Activated naive CD4-positive, alpha-beta T cell treated with anti-CD3 and anti-CD28 coated beads, Interleukin-2, amount 10 ng/mL, durations not matched to agents 7 days and 5 days (primary cell): ENCODE measurements at regions not wholly inside any gene's neighbourhood (a gene's known extent, or its start where the extent isn't known, plus 50 kb on each side); places are given as distances from the start of the nearest gene placed in this dataset.
"Not testable (repeated sequence)": the region's sequence is repeated elsewhere in the genome, so short reads cannot be mapped to it uniquely, and the experiment has no call there.

ENCODE experiments used
- CTCF ChIA-PET: fragments of 350-600 bp; sonication (Branson Sonifier 250); formaldehyde crosslinking; loops from one replicate; lab custom pipeline; 2021; ENCODE audit warnings: antibody characterized with exemption; lab: Charles Lee
- DNase-seq: peaks from one replicate; pipeline ENCODE4 v3.0.0-alpha.2; 2020
- H3K27ac Mint-ChIP-seq: one replicate; pipeline ENCODE4 v1.8.0; 2021; ENCODE audit warnings: mild to moderate bottlenecking, moderate library complexity, mixed read lengths
- H3K27me3 Mint-ChIP-seq: one replicate; pipeline ENCODE4 v1.8.0; 2021; ENCODE audit warnings: mild to moderate bottlenecking, mixed read lengths
- H3K36me3 Mint-ChIP-seq: one replicate; pipeline ENCODE4 v1.8.0; 2021; ENCODE audit warnings: mixed read lengths
- H3K4me1 Mint-ChIP-seq: one replicate; pipeline ENCODE4 v1.8.0; 2021; ENCODE audit warnings: mixed read lengths
- H3K4me3 Mint-ChIP-seq: one replicate; pipeline ENCODE4 v1.8.0; 2021; ENCODE audit warnings: mild to moderate bottlenecking, moderate library complexity, mixed read lengths
- H3K9me3 Mint-ChIP-seq: one replicate; pipeline ENCODE4 v1.8.0; 2021; ENCODE audit warnings: mixed read lengths

GRCh38 chr2:211176514-211177141 lies 620.2 kb downstream of the CPS1 start:
- Mint-ChIP-seq H3K36me3 (no peaks in the 10 kb centered on the region), H3K9me3 (no peaks in the 10 kb centered on the region), H3K4me1 (no peaks in the 10 kb centered on the region), H3K27ac (no peak overlapping the region), H3K27me3 (no peaks in the 10 kb centered on the region), H3K4me3 (no peak overlapping the region)
- CTCF ChIA-PET = no interaction called here
- DNase-seq = no peak

DNA sequence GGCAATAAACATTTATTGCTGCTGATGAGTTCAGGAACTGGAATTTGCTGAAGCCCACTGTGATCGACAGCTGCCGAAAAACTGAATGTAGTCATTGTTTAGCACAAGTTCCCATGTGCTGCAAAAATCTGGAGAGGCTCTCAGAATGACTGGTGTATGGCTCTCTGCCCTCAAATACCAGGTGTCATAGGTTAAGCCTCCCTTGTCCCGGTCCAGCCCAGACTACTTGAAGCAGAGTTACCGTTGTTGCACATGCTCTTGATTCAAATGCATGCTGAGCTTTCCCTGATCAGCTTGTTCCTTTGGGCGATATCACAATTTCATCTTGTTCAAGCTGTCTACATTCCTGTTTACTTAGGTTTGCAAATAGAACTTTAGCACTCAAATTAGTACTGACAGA lies 625.2 kb downstream of the CPS1 start:
- Mint-ChIP-seq H3K9me3 (no peaks in the 10 kb centered on the region), H3K4me3 (no peak overlapping the region), H3K27ac (no peak overlapping the region), H3K36me3 (no peaks in the 10 kb centered on the region), H3K4me1 (no peaks in the 10 kb centered on the region), H3K27me3 (no peaks in the 10 kb centered on the region)
- no peak for DNase-seq
- CTCF ChIA-PET = no interaction called here

- H3K9me3 Mint-ChIP-seq = no peaks in the 10 kb centered on the region
- no peak overlapping the region for H3K4me3 Mint-ChIP-seq
- no peaks in the 10 kb centered on the region for H3K36me3 Mint-ChIP-seq
- no peak for DNase-seq
- CTCF ChIA-PET = no interaction called here
- H3K4me1 Mint-ChIP-seq = no peaks in the 10 kb centered on the region
- no peak overlapping the region for H3K27ac Mint-ChIP-seq
- no peaks in the 10 kb centered on the region for H3K27me3 Mint-ChIP-seq
These were observed 631.2 kb downstream of the CPS1 start for GRCh38 chr2:211187602-211188001.

DNA sequence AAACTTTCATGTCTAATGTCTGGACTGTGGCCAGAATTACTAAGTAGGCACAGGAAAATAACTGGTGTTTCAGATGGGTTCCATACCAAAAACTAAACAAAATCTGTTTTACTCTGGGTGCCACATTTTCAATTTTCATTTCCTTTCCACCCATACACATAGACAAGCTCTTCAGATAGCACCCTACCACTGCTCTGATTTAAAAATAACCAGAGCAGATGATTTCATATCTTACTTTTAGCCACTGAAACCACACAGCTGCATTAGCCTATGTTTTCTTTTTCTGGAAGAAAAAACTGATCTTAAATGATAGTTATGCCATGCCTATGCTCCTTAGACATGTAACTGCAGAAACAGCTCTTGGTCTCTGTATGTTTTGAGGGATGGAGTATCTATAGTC lies 647.6 kb downstream of the CPS1 start:
- Mint-ChIP-seq H3K4me3 (no peak overlapping the region), H3K9me3 (no peaks in the 10 kb centered on the region), H3K27me3 (no peaks in the 10 kb centered on the region), H3K4me1 (no peaks in the 10 kb centered on the region), H3K27ac (no peak overlapping the region), H3K36me3 (no peaks in the 10 kb centered on the region)
- DNase-seq = no peak
- CTCF ChIA-PET = no interaction called here

DNA sequence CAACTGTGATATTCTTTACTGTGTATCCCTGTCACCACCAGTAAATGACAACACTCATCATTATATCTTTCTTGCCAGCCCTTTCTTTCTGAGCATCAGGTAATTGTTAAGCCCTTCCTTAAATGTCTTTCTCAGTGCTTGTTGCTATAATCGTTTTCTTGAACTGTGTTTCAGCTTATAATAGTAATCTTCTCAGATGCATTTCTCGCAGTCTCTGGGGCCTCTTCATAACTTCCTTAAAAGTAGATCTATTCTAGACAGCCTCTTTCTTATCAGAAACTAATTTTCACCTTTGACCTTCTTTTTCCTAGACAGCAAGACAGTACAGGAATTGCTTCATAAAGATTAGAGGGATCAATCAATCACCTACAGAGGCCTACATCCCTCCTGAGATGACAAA lies 648.1 kb downstream of the CPS1 start:
- CTCF ChIA-PET = no interaction called here
- Mint-ChIP-seq H3K4me1 (no peaks in the 10 kb centered on the region), H3K9me3 (no peaks in the 10 kb centered on the region)

GRCh38 chr2:211204902-211205301 lies 648.5 kb downstream of the CPS1 start:
- H3K27me3 Mint-ChIP-seq = no peaks in the 10 kb centered on the region
- no peaks in the 10 kb centered on the region for H3K36me3 Mint-ChIP-seq
- no peak overlapping the region for H3K4me3 Mint-ChIP-seq
- no peak overlapping the region for H3K27ac Mint-ChIP-seq
- H3K9me3 Mint-ChIP-seq = no peaks in the 10 kb centered on the region
- DNase-seq = no peak
- H3K4me1 Mint-ChIP-seq = no peaks in the 10 kb centered on the region
- CTCF ChIA-PET = no interaction called here

More for the DNA sequence above, 648.1 kb downstream of the CPS1 start:
- Mint-ChIP-seq H3K36me3 (no peaks in the 10 kb centered on the region), H3K27ac (no peak overlapping the region), H3K4me3 (no peak overlapping the region), H3K27me3 (no peaks in the 10 kb centered on the region)
- DNase-seq = no peak

DNA sequence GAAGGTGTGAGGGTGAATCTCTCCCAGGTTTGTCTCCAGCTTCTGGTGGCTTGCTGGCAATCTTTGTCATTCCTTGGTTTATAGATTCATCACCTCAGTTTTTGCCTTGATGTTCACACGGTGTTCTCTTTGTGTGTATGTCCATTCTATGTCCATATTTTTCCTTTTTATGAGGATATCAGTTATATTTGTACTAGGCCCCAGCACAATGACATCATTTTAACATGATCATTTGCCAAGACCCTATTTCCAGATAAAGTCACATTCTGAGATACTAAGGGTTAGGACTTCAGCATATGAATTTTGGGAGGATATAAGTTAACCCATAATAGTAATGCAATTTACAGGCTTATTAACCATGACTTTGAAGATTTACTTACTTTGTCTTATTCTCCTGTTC lies 649.0 kb downstream of the CPS1 start:
- no peaks in the 10 kb centered on the region for H3K36me3 Mint-ChIP-seq
- no peaks in the 10 kb centered on the region for H3K27me3 Mint-ChIP-seq
- no peak for DNase-seq
- H3K4me3 Mint-ChIP-seq = no peak overlapping the region
- H3K4me1 Mint-ChIP-seq = no peaks in the 10 kb centered on the region
- H3K27ac Mint-ChIP-seq = no peak overlapping the region
- CTCF ChIA-PET = no interaction called here
- no peaks in the 10 kb centered on the region for H3K9me3 Mint-ChIP-seq

GRCh38 chr2:211205836-211206235 lies 649.4 kb downstream of the CPS1 start:
- Mint-ChIP-seq H3K27ac (no peak overlapping the region), H3K4me3 (no peak overlapping the region), H3K4me1 (no peaks in the 10 kb centered on the region), H3K36me3 (no peaks in the 10 kb centered on the region), H3K9me3 (no peaks in the 10 kb centered on the region), H3K27me3 (no peaks in the 10 kb centered on the region)
- no peak for DNase-seq
- CTCF ChIA-PET = no interaction called here

DNA sequence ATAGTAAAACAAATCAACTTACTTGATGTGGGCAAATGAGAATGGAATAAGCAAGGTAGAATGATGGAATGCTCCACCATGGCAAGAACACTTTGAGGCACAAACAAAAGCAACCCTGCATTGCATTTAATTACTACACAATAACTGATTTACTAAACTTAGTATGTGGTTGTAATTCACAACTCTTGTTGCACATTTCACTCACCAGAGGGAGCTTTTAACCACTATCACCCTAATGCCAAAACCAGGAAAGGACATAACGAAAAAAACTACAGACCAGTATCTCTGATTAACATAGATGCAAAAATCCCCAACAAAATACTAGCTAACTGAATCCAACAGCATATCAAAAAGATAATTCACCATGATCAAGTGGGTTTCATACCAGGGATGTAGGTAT lies 659.8 kb downstream of the CPS1 start:
- DNase-seq = no peak
- no peak overlapping the region for H3K4me3 Mint-ChIP-seq
- peaks cover 15% of the 10 kb centered on the region for H3K9me3 Mint-ChIP-seq
- H3K27me3 Mint-ChIP-seq = no peaks in the 10 kb centered on the region
- CTCF ChIA-PET = no interaction called here
- no peaks in the 10 kb centered on the region for H3K36me3 Mint-ChIP-seq
- no peaks in the 10 kb centered on the region for H3K4me1 Mint-ChIP-seq
- H3K27ac Mint-ChIP-seq = no peak overlapping the region

DNA sequence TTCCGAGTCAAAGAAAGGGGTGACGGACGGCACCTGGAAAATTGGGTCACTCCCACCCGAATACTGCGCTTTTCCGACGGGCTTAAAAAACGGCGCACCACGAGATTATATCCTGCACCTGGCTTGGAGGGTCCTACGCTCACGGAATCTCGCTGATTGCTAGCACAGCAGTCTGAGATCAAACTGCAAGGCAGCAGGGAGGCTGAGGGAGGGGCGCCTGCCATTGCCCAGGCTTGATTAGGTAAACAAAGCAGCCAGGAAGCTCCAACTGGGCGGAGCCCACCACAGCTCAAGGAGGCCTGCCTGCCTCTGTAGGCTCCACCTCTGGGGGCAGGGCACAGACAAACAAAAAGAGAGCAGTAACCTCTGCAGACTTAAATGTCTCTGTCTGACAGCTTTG lies 663.1 kb downstream of the CPS1 start:
- CTCF ChIA-PET, H3K27me3 Mint-ChIP-seq, DNase-seq, H3K27ac Mint-ChIP-seq, H3K4me3 Mint-ChIP-seq, H3K4me1 Mint-ChIP-seq, H3K36me3 Mint-ChIP-seq: not testable (repeated sequence)
- H3K9me3 Mint-ChIP-seq = peaks cover 16% of the 10 kb centered on the region

DNA sequence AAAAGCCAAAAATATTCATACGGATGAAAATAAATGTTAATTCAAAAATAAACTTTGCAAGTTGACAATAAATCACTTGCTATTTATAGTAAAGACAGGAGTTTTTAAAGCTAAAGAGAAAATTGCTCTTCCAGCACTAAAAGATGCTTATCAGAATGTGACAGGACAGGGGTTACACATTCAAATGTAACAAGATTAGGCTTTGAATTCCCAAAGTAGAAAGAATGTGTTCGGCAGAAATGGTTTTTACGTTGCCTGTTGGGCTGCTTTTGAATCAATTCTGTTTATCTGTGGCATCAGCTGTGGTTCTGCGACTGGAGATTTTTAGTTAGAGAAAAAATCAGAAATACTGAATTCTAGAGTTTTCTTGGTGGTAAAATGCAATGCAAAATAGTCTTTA lies 669.4 kb downstream of the CPS1 start:
- peaks cover 5% of the 10 kb centered on the region for H3K9me3 Mint-ChIP-seq
- no peaks in the 10 kb centered on the region for H3K27me3 Mint-ChIP-seq
- H3K36me3 Mint-ChIP-seq = no peaks in the 10 kb centered on the region
- H3K27ac Mint-ChIP-seq = no peak overlapping the region
- CTCF ChIA-PET = no interaction called here
- DNase-seq = no peak
- no peaks in the 10 kb centered on the region for H3K4me1 Mint-ChIP-seq
- H3K4me3 Mint-ChIP-seq = no peak overlapping the region

- Mint-ChIP-seq H3K4me1 (no peaks in the 10 kb centered on the region), H3K9me3 (peaks cover 4% of the 10 kb centered on the region), H3K27ac (no peak overlapping the region), H3K36me3 (no peaks in the 10 kb centered on the region), H3K27me3 (no peaks in the 10 kb centered on the region), H3K4me3 (no peak overlapping the region)
- DNase-seq = no peak
- CTCF ChIA-PET = no interaction called here
These were observed 672.2 kb downstream of the CPS1 start for GRCh38 chr2:211228559-211228958.

- no peak for DNase-seq
- Mint-ChIP-seq H3K4me1 (no peaks in the 10 kb centered on the region), H3K36me3 (no peaks in the 10 kb centered on the region), H3K4me3 (no peak overlapping the region), H3K9me3 (peaks cover 3% of the 10 kb centered on the region), H3K27me3 (no peaks in the 10 kb centered on the region), H3K27ac (peak overlapping the region; percentile 17)
- CTCF ChIA-PET = no interaction called here
These were observed 681.3 kb downstream of the CPS1 start for GRCh38 chr2:211237586-211238275.

DNA sequence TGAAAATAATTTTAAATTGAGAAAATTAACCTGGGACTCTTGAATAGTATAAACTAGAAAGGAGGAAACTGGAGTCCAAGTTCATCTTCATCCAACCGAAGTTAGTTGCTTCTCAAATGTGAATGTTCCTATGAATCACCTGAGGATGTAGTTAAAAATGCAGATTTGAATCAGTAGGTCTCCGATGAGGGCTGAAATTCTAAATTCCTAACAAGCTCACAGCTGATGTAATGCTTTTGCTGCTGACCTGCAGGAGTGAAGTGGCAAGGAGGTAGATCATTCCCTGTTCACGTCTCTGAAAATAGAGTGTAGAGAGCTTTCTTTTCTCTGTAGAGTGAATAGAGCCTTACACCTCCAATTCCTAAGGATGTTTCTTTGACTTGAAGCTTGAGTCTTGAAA lies 685.5 kb downstream of the CPS1 start:
- Mint-ChIP-seq H3K27ac (no peak overlapping the region), H3K9me3 (peaks cover 6% of the 10 kb centered on the region), H3K4me1 (no peaks in the 10 kb centered on the region), H3K36me3 (no peaks in the 10 kb centered on the region), H3K4me3 (no peak overlapping the region), H3K27me3 (no peaks in the 10 kb centered on the region)
- no peak for DNase-seq
- CTCF ChIA-PET = no interaction called here

DNA sequence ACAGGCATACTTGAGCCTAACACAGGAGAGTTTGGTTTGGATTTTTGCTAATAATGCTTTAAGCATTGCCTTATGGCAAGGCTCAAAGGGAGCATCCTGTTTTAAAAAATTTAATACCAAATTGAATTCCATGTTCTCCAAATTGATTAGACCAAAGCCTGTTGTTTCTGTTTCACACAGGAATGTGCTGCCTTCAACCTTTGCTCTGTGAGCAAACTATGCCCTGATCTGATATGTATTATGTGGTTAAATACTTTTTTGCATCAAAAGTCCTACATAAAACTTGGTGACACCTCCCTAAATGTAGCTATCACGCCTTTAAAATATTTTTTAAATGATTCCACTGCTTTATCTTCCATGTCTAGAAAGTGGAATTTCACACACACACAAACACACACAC lies 691.4 kb downstream of the CPS1 start:
- DNase-seq = no peak
- Mint-ChIP-seq H3K4me3 (no peak overlapping the region), H3K9me3 (peaks cover 3% of the 10 kb centered on the region), H3K27me3 (no peaks in the 10 kb centered on the region), H3K4me1 (no peaks in the 10 kb centered on the region), H3K36me3 (no peaks in the 10 kb centered on the region), H3K27ac (no peak overlapping the region)
- CTCF ChIA-PET = no interaction called here
